HUDEP-2 (cell line): ENCODE measurements at regions not wholly inside any gene's neighbourhood (a gene's known extent, or its start where the extent isn't known, plus 50 kb on each side); places are given as distances from the start of the nearest gene placed in this dataset.
"Not testable (repeated sequence)": the region's sequence is repeated elsewhere in the genome, so short reads cannot be mapped to it uniquely, and the experiment has no call there.

ENCODE experiments used
- DNase-seq, 76 experiments: peaks; one replicate each; lab custom pipeline; 2025; ENCODE audit not compliant: unreplicated experiment in 76 of 76; lab: John Stamatoyannopoulos, UW

DNA sequence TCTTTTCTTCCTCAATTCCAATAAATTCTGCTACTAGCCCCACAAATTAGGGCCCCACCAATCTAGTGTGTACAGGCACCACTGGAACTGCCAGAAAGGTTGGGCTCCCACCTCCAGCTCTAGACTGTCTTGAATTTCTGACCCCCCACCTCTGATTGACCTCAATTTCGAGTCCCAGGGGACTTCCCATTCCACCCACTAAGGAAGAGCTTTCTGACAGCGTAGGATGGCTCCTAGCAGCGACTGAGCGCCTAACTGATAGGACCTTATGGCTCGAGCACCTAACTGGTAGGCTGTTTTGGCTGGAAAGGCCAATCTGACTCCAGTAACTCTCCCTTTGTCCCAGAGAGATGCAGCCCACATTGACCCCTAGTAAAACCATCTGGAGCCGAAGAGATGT, 171.6 kb upstream of the ZNF184 start:
- no peak for DNase-seq

GRCh38 chr6:27642744-27643456, 170.0 kb upstream of the ZNF184 start:
- DNase-seq = no peak

DNA sequence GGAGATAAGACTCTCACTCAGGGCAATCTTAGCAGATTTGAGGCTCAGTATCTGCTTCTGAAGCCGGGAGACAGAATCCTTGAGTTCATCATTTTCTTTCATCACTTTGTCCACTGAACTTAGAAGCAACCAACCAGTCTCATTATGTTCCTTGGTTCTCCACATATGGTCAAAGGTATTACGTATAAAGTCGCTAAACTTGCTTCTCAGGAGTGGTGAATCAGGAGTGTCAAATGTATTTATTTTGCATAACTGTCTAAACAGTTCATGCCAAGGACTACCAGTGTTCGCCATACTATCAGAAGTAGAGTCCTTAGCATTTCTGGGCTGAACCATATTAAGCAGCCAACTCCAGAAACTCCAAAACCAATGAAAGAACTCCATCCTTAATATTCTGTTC, 163.0 kb upstream of the ZNF184 start:
- DNase-seq = not testable (repeated sequence)

- DNase-seq = peak in 72 of 76 experiments; percentile 50 to 99 (median 84)
Observed at GRCh38 chr6:27633221-27633688, 160.3 kb upstream of the ZNF184 start.

DNA sequence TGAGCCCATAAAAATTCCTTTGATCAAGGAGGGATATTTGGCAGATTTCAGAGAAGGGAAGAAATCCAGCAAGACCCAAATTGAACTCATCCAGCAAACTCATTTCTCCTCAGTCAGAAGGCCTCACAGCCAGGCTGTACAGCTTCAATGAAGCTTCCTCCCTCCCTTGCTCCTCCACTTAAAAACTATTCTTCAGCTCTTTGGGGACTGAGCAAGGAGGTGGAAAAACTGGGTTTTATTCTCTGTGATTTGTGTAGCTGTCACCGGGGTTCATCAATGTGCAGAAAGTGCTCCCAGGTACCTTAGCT, 158.7 kb upstream of the ZNF184 start:
- DNase-seq = no peak

DNA sequence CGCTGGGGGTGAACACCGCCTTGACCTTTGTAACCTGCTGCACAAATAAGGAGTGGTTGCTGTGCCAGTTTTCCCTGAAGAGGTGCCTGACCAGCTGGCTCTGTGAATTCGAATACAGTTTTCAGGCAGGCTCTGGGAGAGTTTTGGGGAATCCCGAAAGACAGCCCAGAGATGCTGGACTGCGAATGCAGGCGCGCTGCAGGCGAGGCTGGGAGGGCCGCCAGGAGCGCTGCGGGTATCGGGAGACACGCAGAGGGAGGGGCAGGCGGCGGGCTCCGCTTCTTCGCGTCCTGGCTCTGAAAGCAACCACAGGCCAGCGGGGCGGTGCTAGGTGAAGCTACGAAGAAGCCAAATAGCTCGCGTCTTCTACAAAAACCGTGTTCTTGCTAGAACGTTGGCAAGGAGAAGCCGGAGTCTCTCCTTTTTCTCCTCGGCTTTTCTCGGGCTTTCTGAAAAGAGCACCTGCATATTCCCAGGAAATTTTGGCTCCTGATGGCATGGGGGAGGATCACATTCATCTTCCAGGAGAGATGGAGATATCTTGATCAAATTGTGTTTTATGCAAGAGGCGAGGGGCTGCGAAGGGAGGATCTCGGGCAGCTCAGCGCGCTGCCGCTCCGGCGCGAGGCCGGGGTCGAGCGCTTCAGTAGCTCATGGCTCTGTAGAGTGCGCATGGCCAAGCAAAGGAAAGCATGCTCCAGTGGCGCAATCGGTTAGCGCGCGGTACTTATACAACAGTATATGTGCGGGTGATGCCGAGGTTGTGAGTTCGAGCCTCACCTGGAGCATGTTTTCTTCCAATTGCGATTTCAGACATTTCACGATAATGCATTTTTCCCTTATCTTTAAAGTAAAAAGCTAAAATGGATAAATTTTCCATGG, 158.1 kb upstream of the ZNF184 start:
- peak in 71 of 76 experiments; percentile 37 to 94 (median 76) for DNase-seq

- DNase-seq = no peak
Observed at GRCh38 chr6:27624694-27625262, 151.9 kb upstream of the ZNF184 start.

GRCh38 chr6:27623103-27623502, 150.2 kb upstream of the ZNF184 start:
- no peak for DNase-seq

GRCh38 chr6:27619436-27619835, 146.5 kb upstream of the ZNF184 start:
- DNase-seq = no peak

DNA sequence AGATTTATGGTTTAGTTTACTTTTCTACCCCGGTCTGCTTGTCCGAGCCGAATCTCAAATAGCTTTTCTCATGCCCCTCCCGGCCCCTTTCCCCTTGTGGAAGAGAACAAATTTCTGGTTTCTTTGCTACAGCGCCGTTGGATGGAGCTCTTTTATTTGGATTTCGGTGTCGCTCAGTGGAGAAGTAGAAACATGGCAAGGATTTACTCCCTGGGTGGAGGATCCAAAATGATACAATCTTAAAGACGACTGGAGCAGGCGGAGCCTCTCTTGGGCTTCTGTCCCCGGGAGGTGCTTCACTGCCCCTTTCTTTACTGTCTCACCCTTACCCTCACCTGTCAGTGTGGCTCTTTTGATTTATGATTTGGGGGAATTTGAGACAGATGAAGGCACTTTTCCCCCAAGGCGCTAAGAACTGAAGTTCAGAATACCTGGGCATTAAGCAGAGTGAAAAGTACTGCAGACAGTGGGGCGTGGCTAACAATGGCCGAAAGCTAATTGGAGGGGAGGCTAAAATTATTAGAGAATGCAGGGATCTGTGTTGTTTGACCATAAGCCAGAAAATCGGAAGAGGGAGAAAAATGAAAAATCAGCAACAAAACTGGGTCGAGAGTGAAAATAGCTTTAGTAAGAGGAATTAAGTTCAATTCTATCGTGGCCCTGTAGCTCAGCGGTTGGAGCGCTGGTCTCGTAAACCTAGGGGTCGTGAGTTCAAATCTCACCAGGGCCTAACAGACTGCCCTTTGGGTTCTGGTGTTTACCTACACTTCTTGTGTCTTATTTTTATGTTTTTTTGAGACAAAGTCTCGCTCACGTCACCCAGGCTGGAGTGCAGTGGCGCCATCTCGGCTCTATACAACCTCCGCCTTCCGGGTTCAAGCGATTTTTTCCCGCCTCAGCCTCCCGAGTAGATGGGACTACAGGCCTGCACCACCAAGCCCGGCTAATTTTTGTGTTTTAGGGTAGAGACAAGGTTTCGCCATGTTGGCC, 145.1 kb upstream of the ZNF184 start:
- peak in 21 of 76 experiments; percentile 10 to 79 (median 33) for DNase-seq

GRCh38 chr6:27617046-27617687, 144.3 kb upstream of the ZNF184 start:
- DNase-seq = peak in 1 of 76 experiments; percentile 32

DNA sequence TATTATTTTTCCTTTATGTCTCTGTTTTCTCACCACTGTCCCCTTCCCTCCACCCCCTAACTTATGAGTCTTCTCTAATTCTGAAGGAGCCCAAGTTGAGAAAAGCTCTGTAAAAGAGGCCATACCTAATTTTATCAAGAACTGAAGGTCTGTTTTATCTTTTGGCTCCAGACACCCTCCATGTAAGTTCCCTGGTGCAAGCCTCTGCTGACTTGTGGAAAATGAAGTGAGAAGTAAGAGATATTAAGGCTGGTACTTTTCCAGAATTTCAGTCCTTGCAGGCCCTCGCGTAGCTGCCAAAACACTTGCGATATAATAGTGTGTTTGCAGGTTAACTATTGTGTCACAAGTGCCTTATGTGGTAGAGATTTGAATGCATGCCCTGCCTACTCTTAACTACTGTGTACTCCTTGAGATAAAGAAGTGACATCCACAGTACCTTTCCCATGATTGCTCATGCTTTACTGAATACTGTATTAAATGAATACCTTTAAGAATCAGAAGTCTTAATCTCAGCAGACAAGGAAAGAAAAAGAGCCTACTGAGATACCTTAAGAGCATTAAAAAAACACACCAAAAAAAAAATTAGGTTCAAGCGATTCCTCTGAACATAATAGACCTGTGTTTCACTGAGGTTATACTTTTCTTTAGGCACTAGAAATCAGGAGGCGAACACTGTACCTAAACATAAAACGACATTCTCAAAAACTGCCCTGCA, 143.6 kb upstream of the ZNF184 start:
- peak in 54 of 76 experiments; percentile 20 to 90 (median 57) for DNase-seq

DNA sequence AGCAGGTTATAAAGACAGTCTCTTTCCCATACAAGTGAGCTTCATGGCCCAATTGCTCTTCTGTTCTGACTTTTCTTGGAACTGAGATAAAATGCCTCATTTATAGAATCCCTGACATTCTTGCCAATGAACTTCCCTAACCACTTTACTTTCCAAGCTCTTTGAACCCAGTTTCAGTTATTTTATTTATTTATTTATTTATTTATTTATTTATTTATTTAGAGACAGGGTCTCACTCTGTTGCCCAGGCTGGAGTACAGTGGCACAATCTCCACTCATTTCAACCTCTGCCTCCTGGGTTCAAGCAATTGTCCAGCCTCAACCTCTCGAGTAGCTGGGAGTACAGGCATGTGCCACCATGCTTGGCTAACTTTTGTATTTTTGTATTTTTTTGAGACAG, 138.5 kb upstream of the ZNF184 start:
- DNase-seq = no peak

GRCh38 chr6:27608916-27609883, 136.3 kb upstream of the ZNF184 start:
- DNase-seq = peak in 36 of 76 experiments; percentile 14 to 80 (median 46)

- DNase-seq = peak in 40 of 76 experiments; percentile 17 to 90 (median 46)
Observed at GRCh38 chr6:27605401-27606342, 132.8 kb upstream of the ZNF184 start.

GRCh38 chr6:27604986-27605385, 132.1 kb upstream of the ZNF184 start:
- peak in 7 of 76 experiments; percentile 34 to 53 (median 48) for DNase-seq
